Gastroesophageal sphincter (tissue), 4 donors: ENCODE measurements at regions not wholly inside any gene's neighbourhood (a gene's known extent, or its start where the extent isn't known, plus 50 kb on each side); places are given as distances from the start of the nearest gene placed in this dataset.
"Not testable (repeated sequence)": the region's sequence is repeated elsewhere in the genome, so short reads cannot be mapped to it uniquely, and the experiment has no call there.

Source experiments
- ATAC-seq: fragments of 150-250 bp; one replicate; pipeline ENCODE4 v1.9.1; 2016; ENCODE audit warnings: mild to moderate bottlenecking, moderate library complexity
- H3K27ac ChIP-seq, 4 donors: fragments of 200-600 bp; sonication (generic) in 3 of 4; 1 replicate in 3 of 4; 2 replicates in 1 of 4; pipeline ENCODE4 v1.5.1; 2016 to 2019
- H3K27me3 ChIP-seq: fragments of 200-600 bp; sonication (generic); one replicate; pipeline ENCODE4 v1.5.1; 2019
- H3K36me3 ChIP-seq, 2 donors: fragments of 200-600 bp; sonication (generic); one replicate each; pipeline ENCODE4 v1.5.1; 2019; ENCODE audit warnings: control low read depth in 1 of 2
- H3K4me1 ChIP-seq, 3 donors: fragments of 200-600 bp; sonication (generic); 1 replicate in 2 of 3; 2 replicates in 1 of 3; pipeline ENCODE4 v1.5.1; 2016 to 2019; ENCODE audit warnings: control low read depth in 2 of 3
- H3K4me3 ChIP-seq, 2 donors: fragments of 200-600 bp; sonication (generic); one replicate each; pipeline ENCODE4 v1.5.1; 2019; ENCODE audit warnings: mild to moderate bottlenecking in 1 of 2, moderate library complexity in 1 of 2
- H3K9me3 ChIP-seq, 3 donors: fragments of 200-600 bp; sonication (generic); one replicate each; pipeline ENCODE4 v1.5.1; 2017 to 2019; ENCODE audit warnings: control low read depth in 2 of 3
- EP300 ChIP-seq: sonication (generic); formaldehyde crosslinking; IDR thresholded peaks from one replicate; pipeline ENCODE4 v1.6.1; 2017; ENCODE audit warnings: antibody characterized with exemption, mild to moderate bottlenecking
- POLR2A ChIP-seq, 2 donors: fragments of 450-650 bp; IDR thresholded peaks; one replicate each; pipeline ENCODE4 v1.6.1; 2017; ENCODE audit warnings: antibody characterized with exemption in 2 of 2, mild to moderate bottlenecking in 2 of 2, moderate library complexity in 1 of 2
- POLR2AphosphoS5 ChIP-seq: sonication (generic); formaldehyde crosslinking; IDR thresholded peaks from one replicate; pipeline ENCODE4 v1.6.1; 2017; ENCODE audit warnings: antibody characterized with exemption
- WGBS, 2 donors: methylation state at CpG; one replicate each; pipeline ENCODE4 v1.1.5; 2018; ENCODE audit warnings: low coverage in 1 of 2; 5-methylcytosine and 5-hydroxymethylcytosine counted together
- TF ChIP-seq, protein P1 (sequence below), 4 experiments: fragments of 200-600 bp in 2 of 4; fragments of 450-650 bp in 2 of 4; sonication (generic) in 1 of 4; IDR thresholded peaks; one replicate each; pipeline ENCODE4 v1.5.1; 2017 to 2019; ENCODE audit warnings: antibody characterized with exemption in 4 of 4, mild to moderate bottlenecking in 2 of 4, moderate library complexity in 2 of 4

DNA sequence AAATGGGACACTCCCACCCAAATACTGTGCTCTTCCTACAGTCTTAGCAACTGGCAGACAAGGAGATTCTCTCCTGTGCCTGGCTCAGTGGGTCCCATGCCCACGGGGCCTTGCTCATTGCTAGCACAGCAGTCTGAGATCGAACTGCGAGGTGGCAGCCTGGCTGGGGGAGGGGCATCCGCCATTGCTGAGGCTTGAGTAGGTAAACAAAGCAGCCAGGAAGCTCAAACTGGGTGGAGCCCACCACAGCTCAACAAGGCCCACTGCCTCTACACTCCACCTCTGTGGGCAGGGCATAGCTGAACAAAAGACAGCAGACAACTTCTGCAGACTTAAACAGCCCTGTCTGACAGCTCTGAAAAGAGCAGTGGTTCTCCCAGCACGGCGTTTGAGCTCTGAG, 174.8 kb downstream of the COL12A1 start:
- H3K9me3 ChIP-seq, H3K27me3 ChIP-seq, H3K4me1 ChIP-seq, H3K4me3 ChIP-seq, H3K27ac ChIP-seq, H3K36me3 ChIP-seq, ATAC-seq: not testable (repeated sequence)
- WGBS, 2 donors, result no CpG with 5 or more reads among the region's 6 CpGs

DNA sequence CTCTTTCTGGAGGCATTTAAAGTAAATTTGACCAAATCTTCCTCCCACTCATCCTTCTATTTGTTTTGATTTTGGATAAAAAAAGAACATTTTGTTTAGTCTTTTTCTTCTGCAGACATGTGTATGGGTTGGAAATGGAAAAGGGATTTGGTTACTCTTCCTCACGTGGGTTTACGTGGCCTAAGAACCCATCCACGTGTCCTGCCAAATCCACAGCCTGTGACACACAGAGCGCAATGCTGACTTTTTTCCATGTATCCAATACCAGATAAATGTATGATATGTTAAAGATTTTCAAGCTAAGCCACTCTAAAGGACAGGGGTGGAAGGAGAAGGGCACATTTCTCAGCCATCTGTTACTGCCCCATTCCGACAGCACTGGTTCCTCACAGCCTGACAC, 176.5 kb downstream of the COL12A1 start:
- Histone ChIP-seq H3K4me1 (no peaks in the 10 kb centered on the region), H3K36me3 (no peaks in the 10 kb centered on the region), H3K27me3 (no peaks in the 10 kb centered on the region), H3K27ac (no peak overlapping the region), H3K9me3 (no peaks in the 10 kb centered on the region), H3K4me3 (no peak overlapping the region)
- WGBS, 2 donors, result 82 to 85% methylated on average over 3 to 5 of the region's 5 CpGs
- ATAC-seq, result no peak
- TF ChIP-seq POLR2A (IDR thresholded peaks at IDR 0.05) (no peak), POLR2AphosphoS5 (no peak)
- TF ChIP-seq, protein P1, sequence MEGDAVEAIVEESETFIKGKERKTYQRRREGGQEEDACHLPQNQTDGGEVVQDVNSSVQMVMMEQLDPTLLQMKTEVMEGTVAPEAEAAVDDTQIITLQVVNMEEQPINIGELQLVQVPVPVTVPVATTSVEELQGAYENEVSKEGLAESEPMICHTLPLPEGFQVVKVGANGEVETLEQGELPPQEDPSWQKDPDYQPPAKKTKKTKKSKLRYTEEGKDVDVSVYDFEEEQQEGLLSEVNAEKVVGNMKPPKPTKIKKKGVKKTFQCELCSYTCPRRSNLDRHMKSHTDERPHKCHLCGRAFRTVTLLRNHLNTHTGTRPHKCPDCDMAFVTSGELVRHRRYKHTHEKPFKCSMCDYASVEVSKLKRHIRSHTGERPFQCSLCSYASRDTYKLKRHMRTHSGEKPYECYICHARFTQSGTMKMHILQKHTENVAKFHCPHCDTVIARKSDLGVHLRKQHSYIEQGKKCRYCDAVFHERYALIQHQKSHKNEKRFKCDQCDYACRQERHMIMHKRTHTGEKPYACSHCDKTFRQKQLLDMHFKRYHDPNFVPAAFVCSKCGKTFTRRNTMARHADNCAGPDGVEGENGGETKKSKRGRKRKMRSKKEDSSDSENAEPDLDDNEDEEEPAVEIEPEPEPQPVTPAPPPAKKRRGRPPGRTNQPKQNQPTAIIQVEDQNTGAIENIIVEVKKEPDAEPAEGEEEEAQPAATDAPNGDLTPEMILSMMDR (IDR thresholded peaks at IDR 0.05), result no peak

DNA sequence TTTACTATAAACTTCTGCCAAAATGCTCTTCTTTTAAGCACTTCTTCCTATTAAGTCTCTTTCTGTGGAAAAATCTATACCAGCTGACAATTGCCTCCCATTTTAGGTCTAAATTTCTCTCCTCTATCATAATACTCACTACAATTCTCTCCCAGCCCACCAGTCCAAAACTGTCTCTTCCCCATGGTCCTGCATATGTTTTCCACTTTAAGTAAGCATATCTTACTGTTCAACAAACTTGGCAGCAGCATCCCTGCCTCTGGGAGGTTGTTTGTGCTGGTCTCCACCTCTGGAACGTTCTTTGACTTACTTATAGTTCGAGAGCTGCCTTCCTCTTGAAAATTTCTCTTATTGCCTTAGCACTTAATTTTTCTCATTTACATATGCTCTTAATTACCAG, 180.5 kb downstream of the COL12A1 start:
- H3K36me3 ChIP-seq, result no peaks in the 10 kb centered on the region
- no peak for ATAC-seq

DNA sequence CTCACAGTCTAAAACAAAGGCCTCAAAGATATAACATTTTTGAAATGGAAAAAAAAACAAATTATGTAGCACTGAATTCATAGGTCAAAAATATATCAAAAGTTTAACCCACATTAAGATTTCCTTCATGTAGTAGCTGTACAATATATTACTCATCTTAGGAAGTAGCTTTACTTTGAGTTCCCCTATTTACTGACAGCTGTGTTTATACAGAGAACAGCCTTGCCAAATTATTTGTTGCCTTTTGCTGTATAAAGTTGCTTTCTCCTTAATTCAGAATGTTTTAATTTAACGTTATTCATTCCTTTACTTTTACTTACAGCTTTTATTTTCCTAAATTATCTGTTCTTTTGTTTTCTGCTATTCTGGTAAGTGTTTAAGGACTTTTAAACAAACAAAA, 181.0 kb downstream of the COL12A1 start:
- WGBS, 2 donors, result 5 to 7% methylated on average over 1 of the region's 1 CpG
- no peaks in the 10 kb centered on the region for H3K4me1 ChIP-seq
- no peak for TF ChIP-seq EP300
- TF ChIP-seq, protein P1 (IDR thresholded peaks at IDR 0.05), result no peak
- TF ChIP-seq POLR2AphosphoS5, result no peak
- no peak for TF ChIP-seq POLR2A (IDR thresholded peaks at IDR 0.05)
- H3K27me3 ChIP-seq, result no peaks in the 10 kb centered on the region
- no peak overlapping the region for H3K27ac ChIP-seq
- H3K36me3 ChIP-seq, result no peaks in the 10 kb centered on the region
- no peak for ATAC-seq
- no peaks in the 10 kb centered on the region for H3K9me3 ChIP-seq
- no peak overlapping the region for H3K4me3 ChIP-seq

More for the DNA sequence above, 180.5 kb downstream of the COL12A1 start:
- Histone ChIP-seq H3K9me3 (no peaks in the 10 kb centered on the region), H3K4me1 (no peaks in the 10 kb centered on the region), H3K4me3 (no peak overlapping the region), H3K27ac (no peak overlapping the region), H3K27me3 (no peaks in the 10 kb centered on the region)
- TF ChIP-seq, protein P1 (IDR thresholded peaks at IDR 0.05), result no peak
- no peak for TF ChIP-seq EP300
- TF ChIP-seq POLR2AphosphoS5, result no peak
- no peak for TF ChIP-seq POLR2A (IDR thresholded peaks at IDR 0.05)
- 21% methylated on average over 2 of the region's 2 CpGs; no CpG with 5 or more reads in 1 of the 2 donors for WGBS, 2 donors

DNA sequence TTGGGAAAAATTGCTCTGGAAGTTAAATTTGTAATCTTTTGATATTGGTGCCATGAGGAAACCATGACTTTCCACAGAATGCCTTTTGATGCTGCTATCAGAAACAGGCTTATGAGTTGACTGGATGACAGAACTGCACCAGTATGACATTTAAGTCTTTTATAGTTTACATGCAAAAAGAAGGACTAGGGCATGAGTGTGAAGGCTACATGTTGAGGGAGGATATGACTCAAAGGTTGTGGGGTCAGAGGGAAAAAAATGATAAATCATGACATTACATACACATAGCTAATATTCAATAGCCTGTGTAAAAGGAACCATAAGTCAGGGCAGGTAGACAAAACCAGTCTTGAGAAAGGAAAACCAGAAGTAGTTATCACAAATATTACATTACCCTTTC, 182.2 kb downstream of the COL12A1 start:
- TF ChIP-seq POLR2A (IDR thresholded peaks at IDR 0.05) (no peak), EP300 (no peak), POLR2AphosphoS5 (no peak)
- TF ChIP-seq, protein P1 (IDR thresholded peaks at IDR 0.05), result no peak

DNA sequence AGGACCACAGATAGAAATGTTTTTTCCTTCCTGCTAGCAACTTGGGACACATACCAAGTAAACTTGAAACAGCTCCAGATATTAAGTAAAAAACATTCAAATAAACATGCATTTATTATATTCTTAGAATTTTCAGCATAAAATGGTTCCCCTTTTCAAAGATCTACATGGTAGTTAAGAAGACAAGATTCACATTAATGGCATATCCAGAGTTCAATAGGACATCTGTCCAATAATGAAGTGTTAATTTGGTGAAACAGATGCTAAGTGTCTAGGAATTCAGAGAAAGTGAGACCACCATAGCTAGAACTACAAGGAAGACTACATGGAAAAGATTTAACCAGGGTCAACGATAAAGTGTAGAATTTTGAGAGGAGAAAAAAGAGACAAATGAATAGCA, 184.9 kb downstream of the COL12A1 start:
- WGBS, 2 donors, result 45 to 82% methylated on average over 1 of the region's 1 CpG
- ATAC-seq, result no peak

More for the DNA sequence above, 182.2 kb downstream of the COL12A1 start:
- Histone ChIP-seq H3K27me3 (no peaks in the 10 kb centered on the region), H3K27ac (no peak overlapping the region), H3K4me1 (no peaks in the 10 kb centered on the region), H3K36me3 (no peaks in the 10 kb centered on the region), H3K9me3 (no peaks in the 10 kb centered on the region), H3K4me3 (no peak overlapping the region)
- no peak for ATAC-seq

More for the DNA sequence above, 184.9 kb downstream of the COL12A1 start:
- Histone ChIP-seq H3K27me3 (no peaks in the 10 kb centered on the region), H3K4me3 (no peak overlapping the region), H3K36me3 (no peaks in the 10 kb centered on the region), H3K27ac (no peak overlapping the region), H3K4me1 (no peaks in the 10 kb centered on the region), H3K9me3 (no peaks in the 10 kb centered on the region)
- TF ChIP-seq POLR2AphosphoS5, result no peak
- no peak for TF ChIP-seq POLR2A (IDR thresholded peaks at IDR 0.05)
- TF ChIP-seq, protein P1 (IDR thresholded peaks at IDR 0.05), result no peak
- no peak for TF ChIP-seq EP300
